GM12891 (cell line): ENCODE measurements at regions not wholly inside any gene's neighbourhood (a gene's known extent, or its start where the extent isn't known, plus 50 kb on each side); places are given as distances from the start of the nearest gene placed in this dataset.

Experiments
- DNase-seq: peaks from one replicate; pipeline ENCODE4 v3.0.0; 2011; ENCODE audit warnings: low spot score; ENCODE audit not compliant: insufficient read length
- FAIRE-seq: peaks from 2 replicates; lab custom pipeline; 2011; peaks lifted over from hg19 to GRCh38; lab: Jason Lieb, UNC
- PAX5 ChIP-seq: IDR thresholded peaks from 2 replicates; pipeline ENCODE4 v1.6.1; 2011; ENCODE audit warnings: low read length, moderate library complexity, mild to moderate bottlenecking; ENCODE audit not compliant: insufficient read depth, severe bottlenecking
- POLR2A ChIP-seq: IDR thresholded peaks from 2 replicates; pipeline ENCODE4 v1.6.1; 2011; ENCODE audit warnings: low read depth, low read length, control low read depth
- POLR2AphosphoS5 ChIP-seq: IDR thresholded peaks from 2 replicates; pipeline ENCODE4 v1.6.1; 2011; ENCODE audit warnings: low read depth, low read length, control low read depth
- POU2F2 ChIP-seq: IDR thresholded peaks from 2 replicates; pipeline ENCODE4 v1.6.1; 2011; ENCODE audit warnings: low read depth, mild to moderate bottlenecking, control low read depth, low read length, moderate library complexity
- SPI1 ChIP-seq: IDR thresholded peaks from 2 replicates; pipeline ENCODE4 v1.6.1; 2011; ENCODE audit warnings: low read depth, low read length, control low read depth
- TAF1 ChIP-seq: IDR thresholded peaks from 2 replicates; pipeline ENCODE4 v1.6.1; 2011; ENCODE audit warnings: low read depth, low read length, control low read depth

- no peak for TF ChIP-seq POLR2A
- TF ChIP-seq PAX5 = no peak
- TF ChIP-seq SPI1 = no peak
- TF ChIP-seq POLR2AphosphoS5 = no peak
- no peak for TF ChIP-seq POU2F2
- TF ChIP-seq TAF1 = no peak
- FAIRE-seq = no peak
- no peak for DNase-seq
Observed at GRCh38 chr4:38224850-38225249, 264.7 kb downstream of the PTTG2 start.

- FAIRE-seq (no peak), DNase-seq (no peak)
- no peak for TF ChIP-seq TAF1
- no peak for TF ChIP-seq POU2F2
- TF ChIP-seq SPI1 = no peak
- no peak for TF ChIP-seq POLR2AphosphoS5
- no peak for TF ChIP-seq PAX5
- no peak for TF ChIP-seq POLR2A
Observed at GRCh38 chr4:38226170-38226569, 266.0 kb downstream of the PTTG2 start.

- TF ChIP-seq PAX5 (no peak), TAF1 (no peak), SPI1 (no peak), POU2F2 (no peak), POLR2A (no peak), POLR2AphosphoS5 (no peak)
- DNase-seq = no peak
- no peak for FAIRE-seq
Observed at GRCh38 chr4:38230121-38230801, 270.1 kb downstream of the PTTG2 start.

- no peak for TF ChIP-seq POLR2AphosphoS5
- FAIRE-seq (no peak), DNase-seq (no peak)
Observed at GRCh38 chr4:38230821-38231563, 270.8 kb downstream of the PTTG2 start.

GRCh38 chr4:38231626-38232025, 271.4 kb downstream of the PTTG2 start:
- FAIRE-seq = no peak
- TF ChIP-seq POU2F2 (no peak), POLR2AphosphoS5 (no peak), TAF1 (no peak), SPI1 (no peak)
- no peak for DNase-seq

- FAIRE-seq (no peak), DNase-seq (no peak)
- TF ChIP-seq POLR2AphosphoS5 (no peak), POU2F2 (no peak), TAF1 (no peak), PAX5 (no peak), POLR2A (no peak), SPI1 (no peak)
Observed at GRCh38 chr4:38232741-38233140, 272.5 kb downstream of the PTTG2 start.

GRCh38 chr4:38233727-38234480, 273.7 kb downstream of the PTTG2 start:
- no peak for TF ChIP-seq POU2F2
- no peak for TF ChIP-seq POLR2AphosphoS5
- no peak for TF ChIP-seq SPI1
- no peak for TF ChIP-seq TAF1
- no peak for TF ChIP-seq POLR2A
- TF ChIP-seq PAX5 = no peak
- FAIRE-seq (no peak), DNase-seq (no peak)

- DNase-seq (no peak), FAIRE-seq (no peak)
- TF ChIP-seq TAF1 (no peak), POLR2A (no peak), POU2F2 (no peak), POLR2AphosphoS5 (no peak), SPI1 (no peak), PAX5 (no peak)
Observed at GRCh38 chr4:38235354-38235753, 275.2 kb downstream of the PTTG2 start.

- DNase-seq (no peak), FAIRE-seq (no peak)
- TF ChIP-seq POLR2AphosphoS5 = no peak
Observed at GRCh38 chr4:38236003-38236402, 275.8 kb downstream of the PTTG2 start.

- DNase-seq = no peak
- TF ChIP-seq POLR2A (no peak), POU2F2 (no peak), SPI1 (no peak), TAF1 (no peak), PAX5 (no peak), POLR2AphosphoS5 (no peak)
- FAIRE-seq = no peak
Observed at GRCh38 chr4:38236503-38236902, 276.3 kb downstream of the PTTG2 start.
